Gastrocnemius medialis (tissue), 4 donors: ENCODE measurements at regions not wholly inside any gene's neighbourhood (a gene's known extent, or its start where the extent isn't known, plus 50 kb on each side); places are given as distances from the start of the nearest gene placed in this dataset.

Experiments used
- ATAC-seq, 2 donors: fragments of 150-250 bp; one replicate each; pipeline ENCODE4 v1.9.1; 2016
- DNase-seq, 2 donors: peaks; one replicate each; pipeline ENCODE4 v3.0.0-alpha.2; 2019
- H3K27ac ChIP-seq, 4 donors: fragments of 200-600 bp; sonication (generic); 1 replicate in 1 of 4; 2 replicates in 3 of 4; pipeline ENCODE4 v1.5.1; 2016 to 2018; ENCODE audit warnings: mild to moderate bottlenecking in 2 of 4, moderate library complexity in 1 of 4
- H3K27me3 ChIP-seq, 3 donors: fragments of 200-600 bp; sonication (generic) in 2 of 3; 1 replicate in 1 of 3; 2 replicates in 2 of 3; pipeline versions ENCODE4 v1.5.1 to v1.6.0; 2016 to 2019; ENCODE audit warnings: mild to moderate bottlenecking in 1 of 3, moderate library complexity in 1 of 3
- H3K36me3 ChIP-seq, 2 donors: fragments of 200-600 bp; sonication (generic) in 1 of 2; one replicate each; pipeline ENCODE4 v1.5.1; 2017 to 2018
- H3K4me1 ChIP-seq, 2 donors: fragments of 200-600 bp; sonication (generic) in 1 of 2; one replicate each; pipeline ENCODE4 v1.5.1; 2016 to 2017; ENCODE audit warnings: mild to moderate bottlenecking in 2 of 2
- H3K4me3 ChIP-seq, 4 donors: fragments of 200-600 bp; sonication (generic) in 3 of 4; 1 replicate in 1 of 4; 2 replicates in 3 of 4; pipeline ENCODE4 v1.5.1; 2016 to 2019; ENCODE audit warnings: mild to moderate bottlenecking in 2 of 4
- H3K9me3 ChIP-seq, 3 donors: fragments of 200-600 bp; sonication (generic) in 2 of 3; 1 replicate in 1 of 3; 2 replicates in 2 of 3; pipeline ENCODE4 v1.5.1; 2016 to 2019
- POLR2A ChIP-seq, 2 donors: fragments of 450-650 bp; IDR thresholded peaks; one replicate each; pipeline ENCODE4 v1.6.1; 2017; ENCODE audit warnings: antibody characterized with exemption in 2 of 2, mild to moderate bottlenecking in 2 of 2, moderate library complexity in 2 of 2
- in situ Hi-C, 4 donors: fragments of 200-750 bp; cut with MboI; loops; one replicate each; pipeline versions ENCODE4 v1.15.0 to v1.8.0; 2017; ENCODE audit warnings: low sequenced_read_pairs in 4 of 4
- intact Hi-C: fragments of 100-400 bp; cut with DNase I; formaldehyde crosslinking; loops from one replicate; pipeline ENCODE4 v1.15.1; 2023; ENCODE audit warnings: low total_unique reads
- TF ChIP-seq, protein P1 (sequence below), 5 experiments: fragments of 450-650 bp in 3 of 5; fragments of 200-600 bp in 2 of 5; sonication (generic) in 2 of 5; IDR thresholded peaks in 4 of 5; conservative IDR thresholded peaks in 1 of 5; 1 replicate in 4 of 5; 2 replicates in 1 of 5; pipeline ENCODE4 v1.5.1; 2016 to 2019; ENCODE audit warnings: antibody characterized with exemption in 5 of 5, mild to moderate bottlenecking in 3 of 5, moderate library complexity in 3 of 5

DNA sequence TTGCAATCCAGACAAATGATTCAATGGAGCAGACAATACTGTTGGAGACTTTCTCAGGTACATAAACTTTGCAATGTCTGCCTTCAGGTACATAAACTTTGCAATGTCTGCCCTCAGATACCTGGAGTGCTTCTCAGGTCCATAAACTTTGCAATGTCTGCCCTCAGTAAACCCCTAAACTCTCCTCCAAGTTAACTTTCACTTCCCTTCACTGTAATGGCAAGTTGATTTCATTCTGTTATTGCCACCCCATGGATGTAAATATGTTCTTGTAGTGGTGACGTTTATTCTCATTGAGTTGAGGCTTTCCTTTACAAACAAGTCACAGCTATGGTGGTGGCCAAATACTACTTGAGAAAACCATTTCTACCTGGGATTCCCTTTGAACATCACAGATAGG lies 338.8 kb downstream of the EPM2A start:
- H3K27ac ChIP-seq = no peak overlapping the region
- in situ Hi-C loops = no loop called here
- no peaks in the 10 kb centered on the region for H3K27me3 ChIP-seq
- no peak overlapping the region for H3K4me3 ChIP-seq
- no peaks in the 10 kb centered on the region for H3K4me1 ChIP-seq
- intact Hi-C loops = no loop called here
- TF ChIP-seq, protein P1, sequence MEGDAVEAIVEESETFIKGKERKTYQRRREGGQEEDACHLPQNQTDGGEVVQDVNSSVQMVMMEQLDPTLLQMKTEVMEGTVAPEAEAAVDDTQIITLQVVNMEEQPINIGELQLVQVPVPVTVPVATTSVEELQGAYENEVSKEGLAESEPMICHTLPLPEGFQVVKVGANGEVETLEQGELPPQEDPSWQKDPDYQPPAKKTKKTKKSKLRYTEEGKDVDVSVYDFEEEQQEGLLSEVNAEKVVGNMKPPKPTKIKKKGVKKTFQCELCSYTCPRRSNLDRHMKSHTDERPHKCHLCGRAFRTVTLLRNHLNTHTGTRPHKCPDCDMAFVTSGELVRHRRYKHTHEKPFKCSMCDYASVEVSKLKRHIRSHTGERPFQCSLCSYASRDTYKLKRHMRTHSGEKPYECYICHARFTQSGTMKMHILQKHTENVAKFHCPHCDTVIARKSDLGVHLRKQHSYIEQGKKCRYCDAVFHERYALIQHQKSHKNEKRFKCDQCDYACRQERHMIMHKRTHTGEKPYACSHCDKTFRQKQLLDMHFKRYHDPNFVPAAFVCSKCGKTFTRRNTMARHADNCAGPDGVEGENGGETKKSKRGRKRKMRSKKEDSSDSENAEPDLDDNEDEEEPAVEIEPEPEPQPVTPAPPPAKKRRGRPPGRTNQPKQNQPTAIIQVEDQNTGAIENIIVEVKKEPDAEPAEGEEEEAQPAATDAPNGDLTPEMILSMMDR (IDR thresholded peaks at IDR 0.05 in 4 of 5, conservative IDR thresholded peaks at IDR 0.05 in 1 of 5) = no peak
- TF ChIP-seq POLR2A (IDR thresholded peaks at IDR 0.05) = no peak
- H3K9me3 ChIP-seq = no peaks in the 10 kb centered on the region
- H3K36me3 ChIP-seq = no peaks in the 10 kb centered on the region
- ATAC-seq (no peak), DNase-seq (no peak)

DNA sequence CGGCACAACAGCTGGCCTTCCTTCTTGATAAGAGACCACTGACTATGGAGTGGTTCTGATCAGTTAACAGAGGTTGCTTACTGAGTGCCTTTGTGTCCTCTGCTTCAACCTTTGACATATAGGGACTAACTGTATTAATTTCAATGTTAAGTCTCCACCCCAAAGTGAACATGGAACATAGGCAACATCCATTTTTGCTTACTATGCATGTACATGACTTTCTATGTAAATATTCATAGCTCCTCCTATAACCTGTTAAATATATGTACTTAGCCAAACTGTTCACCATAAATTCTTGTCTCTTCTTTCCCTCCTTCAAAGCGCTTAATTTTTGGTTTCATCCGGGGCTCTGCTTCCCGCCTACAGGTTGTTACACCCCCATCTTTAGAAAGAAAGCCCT lies 334.8 kb downstream of the EPM2A start:
- Histone ChIP-seq H3K4me3 (no peak overlapping the region), H3K36me3 (no peaks in the 10 kb centered on the region), H3K27me3 (no peaks in the 10 kb centered on the region), H3K4me1 (no peaks in the 10 kb centered on the region), H3K27ac (no peak overlapping the region), H3K9me3 (no peaks in the 10 kb centered on the region)
- in situ Hi-C loops (no loop called here), intact Hi-C loops (no loop called here)
- ATAC-seq (no peak), DNase-seq (no peak)
- no peak for TF ChIP-seq POLR2A (IDR thresholded peaks at IDR 0.05)
- TF ChIP-seq, protein P1 (IDR thresholded peaks at IDR 0.05 in 4 of 5, conservative IDR thresholded peaks at IDR 0.05 in 1 of 5) = no peak

DNA sequence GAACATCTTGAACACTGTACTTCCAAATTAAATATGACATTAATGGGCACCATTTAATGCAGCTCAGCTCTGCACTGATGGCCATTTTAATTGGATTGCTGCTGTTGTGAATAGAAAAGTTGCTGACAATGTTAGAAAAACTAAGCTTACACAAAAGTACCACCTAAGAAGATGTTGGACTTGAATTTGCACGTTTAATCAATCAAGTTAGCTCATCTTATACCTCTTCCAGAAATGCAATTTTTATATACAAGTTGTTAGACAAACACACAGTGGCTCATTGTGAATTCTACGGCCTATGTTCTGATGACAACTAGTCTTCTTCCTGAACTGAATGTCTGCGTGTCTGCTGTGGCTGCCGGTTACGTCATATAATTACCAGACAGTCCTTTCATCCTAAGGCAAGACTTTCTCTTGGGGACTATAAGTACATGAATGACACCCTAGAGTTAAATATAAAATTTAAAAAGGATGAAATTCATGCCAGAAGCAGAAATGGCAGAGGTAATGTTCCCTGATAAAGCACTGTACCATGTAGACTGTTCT lies 330.2 kb downstream of the EPM2A start:
- intact Hi-C loops = no loop called here
- H3K4me1 ChIP-seq = no peaks in the 10 kb centered on the region
- ATAC-seq = no peak
- no peaks in the 10 kb centered on the region for H3K9me3 ChIP-seq
- no peak for DNase-seq
- H3K27ac ChIP-seq = no peak overlapping the region
- H3K4me3 ChIP-seq = no peak overlapping the region
- in situ Hi-C loops = no loop called here
- no peaks in the 10 kb centered on the region for H3K27me3 ChIP-seq
- TF ChIP-seq, protein P1 (IDR thresholded peaks at IDR 0.05 in 4 of 5, conservative IDR thresholded peaks at IDR 0.05 in 1 of 5) = no peak
- no peak for TF ChIP-seq POLR2A (IDR thresholded peaks at IDR 0.05)
- H3K36me3 ChIP-seq = no peaks in the 10 kb centered on the region

DNA sequence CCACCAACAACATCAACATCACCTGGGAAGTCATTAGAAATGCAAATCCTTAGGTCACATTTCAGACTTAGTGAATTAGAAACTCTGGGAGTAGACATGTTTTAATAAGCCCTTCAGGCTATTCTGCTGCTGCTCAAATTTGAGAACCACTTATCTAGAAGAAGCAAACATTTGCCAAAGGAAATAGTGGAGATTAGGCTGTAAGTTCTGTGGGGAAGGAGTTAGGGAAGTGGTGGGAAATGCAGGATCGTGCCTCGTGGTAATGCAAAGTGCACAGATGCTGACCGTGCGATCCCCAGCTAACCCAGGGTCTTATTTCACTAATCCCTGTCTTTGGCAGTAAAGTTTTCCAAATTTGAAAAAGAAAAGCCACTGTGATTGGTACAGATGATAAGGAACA lies 328.5 kb downstream of the EPM2A start:
- DNase-seq (no peak), ATAC-seq (no peak)
- Histone ChIP-seq H3K4me1 (no peaks in the 10 kb centered on the region), H3K36me3 (no peaks in the 10 kb centered on the region), H3K27ac (no peak overlapping the region), H3K9me3 (no peaks in the 10 kb centered on the region), H3K4me3 (no peak overlapping the region), H3K27me3 (no peaks in the 10 kb centered on the region)
- intact Hi-C loops (no loop called here), in situ Hi-C loops (no loop called here)
- TF ChIP-seq, protein P1 (IDR thresholded peaks at IDR 0.05 in 4 of 5, conservative IDR thresholded peaks at IDR 0.05 in 1 of 5) = no peak
- TF ChIP-seq POLR2A (IDR thresholded peaks at IDR 0.05) = no peak

DNA sequence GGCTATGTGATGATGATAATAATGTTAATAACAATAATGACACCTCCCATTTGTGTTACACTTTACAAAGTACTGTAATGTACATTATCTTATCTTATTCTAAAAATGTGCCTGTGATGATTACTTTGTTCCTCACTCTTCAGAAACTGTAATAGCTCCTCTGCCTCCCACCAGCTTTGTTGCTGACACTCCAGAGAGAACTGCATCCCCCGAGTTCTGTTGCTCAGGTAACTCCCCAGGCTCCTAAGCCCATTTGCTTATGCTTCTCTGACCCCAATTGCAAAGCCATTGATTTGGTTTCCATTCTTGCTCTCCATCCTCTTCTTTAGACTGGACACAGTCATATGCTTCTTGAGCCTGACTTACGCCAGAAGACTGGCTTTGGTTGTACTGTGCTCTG lies 319.7 kb downstream of the EPM2A start:
- DNase-seq (no peak), ATAC-seq (no peak)
- no peak overlapping the region for H3K4me3 ChIP-seq
- TF ChIP-seq POLR2A (IDR thresholded peaks at IDR 0.05) = no peak
- TF ChIP-seq, protein P1 (IDR thresholded peaks at IDR 0.05 in 4 of 5, conservative IDR thresholded peaks at IDR 0.05 in 1 of 5) = no peak
- no peaks in the 10 kb centered on the region for H3K36me3 ChIP-seq
- H3K4me1 ChIP-seq = no peaks in the 10 kb centered on the region
- no peaks in the 10 kb centered on the region for H3K27me3 ChIP-seq
- in situ Hi-C loops (no loop called here), intact Hi-C loops (no loop called here)
- H3K9me3 ChIP-seq = no peaks in the 10 kb centered on the region
- no peak overlapping the region for H3K27ac ChIP-seq
